CD14-positive monocyte (primary cell): ENCODE measurements at regions not wholly inside any gene's neighbourhood (a gene's known extent, or its start where the extent isn't known, plus 50 kb on each side); places are given as distances from the start of the nearest gene placed in this dataset.

Source experiments
- DNase-seq, 3 donors: peaks; one replicate each; pipeline ENCODE4 v3.0.0-alpha.2; 2011 to 2022
- H2AFZ ChIP-seq: 2 replicates; pipeline ENCODE4 v1.6.0; 2012; ENCODE audit warnings: mild to moderate bottlenecking, low read depth, low read length, inconsistent platforms; ENCODE audit not compliant: insufficient read depth, poor library complexity, severe bottlenecking
- H3K27ac ChIP-seq, 2 donors: 1 replicate in 1 of 2; 2 replicates in 1 of 2; pipeline ENCODE4 v1.5.1; 2012 to 2013; ENCODE audit warnings: low read length in 2 of 2, control low read depth in 1 of 2, inconsistent platforms in 1 of 2, low read depth in 1 of 2, mild to moderate bottlenecking in 1 of 2
- H3K27me3 ChIP-seq, 2 donors: one replicate each; pipeline versions ENCODE4 v1.6.0 to v1.6.1; 2011 to 2013; ENCODE audit warnings: low read length in 2 of 2; ENCODE audit not compliant: control insufficient read depth in 2 of 2, insufficient read depth in 2 of 2
- H3K36me3 ChIP-seq, 2 donors: replicated peaks in 1 of 2; 1 replicate in 1 of 2; 2 replicates in 1 of 2; pipeline versions ENCODE4 v1.5.1 to v1.6.1; 2012 to 2013; ENCODE audit warnings: low read length in 2 of 2, control low read depth in 1 of 2, inconsistent platforms in 1 of 2, mild to moderate bottlenecking in 1 of 2; ENCODE audit not compliant: insufficient read depth in 2 of 2, control insufficient read depth in 1 of 2
- H3K4me1 ChIP-seq, 2 donors: 1 replicate in 1 of 2; 2 replicates in 1 of 2; pipeline versions ENCODE4 v1.5.1 to v1.6.1; 2012 to 2013; ENCODE audit warnings: low read length in 2 of 2, control low read depth in 1 of 2, inconsistent platforms in 1 of 2, mild to moderate bottlenecking in 1 of 2, moderate library complexity in 1 of 2; ENCODE audit not compliant: insufficient read depth in 2 of 2, control insufficient read depth in 1 of 2
- H3K4me2 ChIP-seq: replicated peaks from 2 replicates; pipeline ENCODE3; 2012; ENCODE audit warnings: low read length, moderate library complexity, mild to moderate bottlenecking; ENCODE audit not compliant: poor library complexity, severe bottlenecking; ENCODE audit errors: extremely low read depth
- H3K4me3 ChIP-seq, 3 experiments: fragments of 200-600 bp in 1 of 3; sonication (generic) in 1 of 3; replicated peaks in 1 of 3; 1 replicate in 2 of 3; 2 replicates in 1 of 3; pipeline ENCODE4 v1.5.1; 2011 to 2013; ENCODE audit warnings: low read length in 3 of 3, mild to moderate bottlenecking in 3 of 3, control low read depth in 2 of 3, low read depth in 2 of 3, inconsistent platforms in 1 of 3, moderate library complexity in 1 of 3
- H3K79me2 ChIP-seq: 2 replicates; pipeline ENCODE4 v1.6.0; 2012; ENCODE audit warnings: mild to moderate bottlenecking, control low read depth, inconsistent platforms, low read length, moderate library complexity; ENCODE audit not compliant: insufficient read depth
- H3K9ac ChIP-seq: 2 replicates; pipeline ENCODE4 v1.6.0; 2017; ENCODE audit warnings: low read length, mild to moderate bottlenecking; ENCODE audit not compliant: insufficient read depth, poor library complexity, severe bottlenecking
- H3K9me3 ChIP-seq, 2 donors: replicated peaks in 1 of 2; 1 replicate in 1 of 2; 2 replicates in 1 of 2; pipeline versions ENCODE4 v1.5.1 to v1.6.1; 2012 to 2013; ENCODE audit warnings: low read length in 2 of 2, control low read depth in 1 of 2; ENCODE audit not compliant: control insufficient read depth in 1 of 2, insufficient read depth in 1 of 2
- H4K20me1 ChIP-seq: 2 replicates; pipeline ENCODE4 v1.6.0; 2012; ENCODE audit warnings: mild to moderate bottlenecking, low read length, control low read depth, moderate library complexity; ENCODE audit not compliant: insufficient read depth
- H3K27ac Mint-ChIP-seq, 7 donors: one replicate each; pipeline ENCODE4 v1.8.0; 2020; ENCODE audit warnings: mild to moderate bottlenecking in 7 of 7, mixed read lengths in 7 of 7, moderate library complexity in 6 of 7, inconsistent platforms in 2 of 7
- H3K27me3 Mint-ChIP-seq, 3 donors: one replicate each; pipeline ENCODE4 v1.8.0; 2021 to 2022; ENCODE audit warnings: low read depth in 3 of 3, mild to moderate bottlenecking in 3 of 3, mixed read lengths in 3 of 3, moderate library complexity in 3 of 3, inconsistent platforms in 1 of 3
- H3K36me3 Mint-ChIP-seq, 2 donors: one replicate each; pipeline ENCODE4 v1.8.0; 2020; ENCODE audit warnings: mixed read lengths in 2 of 2, inconsistent platforms in 1 of 2, mild to moderate bottlenecking in 1 of 2
- H3K4me1 Mint-ChIP-seq: one replicate; pipeline ENCODE4 v1.8.0; 2020; ENCODE audit warnings: mild to moderate bottlenecking, mixed read lengths
- H3K4me3 Mint-ChIP-seq, 2 donors: one replicate each; pipeline ENCODE4 v1.8.0; 2020; ENCODE audit warnings: mild to moderate bottlenecking in 2 of 2, mixed read lengths in 2 of 2, moderate library complexity in 1 of 2
- H3K9me3 Mint-ChIP-seq, 7 donors: one replicate each; pipeline ENCODE4 v1.8.0; 2020 to 2022; ENCODE audit warnings: mixed read lengths in 7 of 7, mild to moderate bottlenecking in 6 of 7, moderate library complexity in 6 of 7, inconsistent platforms in 2 of 7
- WGBS: methylation state at CpG from one replicate; pipeline ENCODE4 v1.1.5; 2013; ENCODE audit warnings: missing lambda C conversion rate; ENCODE audit not compliant: insufficient coverage; 5-methylcytosine and 5-hydroxymethylcytosine counted together
- intact Hi-C, 2 donors: fragments of 100-400 bp; cut with micrococcal nuclease; formaldehyde crosslinking; loops; one replicate each; pipeline versions ENCODE4 v1.15.0 to v1.15.1; 2023
- TF ChIP-seq, protein P1 (sequence below): fragments of 200-600 bp; IDR thresholded peaks from one replicate; pipeline ENCODE4 v1.8.0; 2022; ENCODE audit warnings: antibody characterized with exemption, mild to moderate bottlenecking

- Histone ChIP-seq H3K9ac (no peak overlapping the region), H3K27ac (no peak overlapping the region), H3K27me3 (no peaks in the 10 kb centered on the region), H3K4me3 (no peak overlapping the region), H3K79me2 (no peaks in the 10 kb centered on the region), H3K36me3 (no peaks in the 10 kb centered on the region), H3K4me2 (no peak overlapping the region), H4K20me1 (no peaks in the 10 kb centered on the region), H3K9me3 (no peaks in the 10 kb centered on the region), H3K4me1 (no peaks in the 10 kb centered on the region), H2AFZ (no peak overlapping the region)
- no peak for DNase-seq
- no peaks in the 10 kb centered on the region for H3K4me1 Mint-ChIP-seq
- H3K4me3 Mint-ChIP-seq, result no peak overlapping the region
- H3K9me3 Mint-ChIP-seq, result peaks cover 0 to 7% (median 0%) of the 10 kb centered on the region in 7 donors
- intact Hi-C loops, result no loop called here
- TF ChIP-seq, protein P1, sequence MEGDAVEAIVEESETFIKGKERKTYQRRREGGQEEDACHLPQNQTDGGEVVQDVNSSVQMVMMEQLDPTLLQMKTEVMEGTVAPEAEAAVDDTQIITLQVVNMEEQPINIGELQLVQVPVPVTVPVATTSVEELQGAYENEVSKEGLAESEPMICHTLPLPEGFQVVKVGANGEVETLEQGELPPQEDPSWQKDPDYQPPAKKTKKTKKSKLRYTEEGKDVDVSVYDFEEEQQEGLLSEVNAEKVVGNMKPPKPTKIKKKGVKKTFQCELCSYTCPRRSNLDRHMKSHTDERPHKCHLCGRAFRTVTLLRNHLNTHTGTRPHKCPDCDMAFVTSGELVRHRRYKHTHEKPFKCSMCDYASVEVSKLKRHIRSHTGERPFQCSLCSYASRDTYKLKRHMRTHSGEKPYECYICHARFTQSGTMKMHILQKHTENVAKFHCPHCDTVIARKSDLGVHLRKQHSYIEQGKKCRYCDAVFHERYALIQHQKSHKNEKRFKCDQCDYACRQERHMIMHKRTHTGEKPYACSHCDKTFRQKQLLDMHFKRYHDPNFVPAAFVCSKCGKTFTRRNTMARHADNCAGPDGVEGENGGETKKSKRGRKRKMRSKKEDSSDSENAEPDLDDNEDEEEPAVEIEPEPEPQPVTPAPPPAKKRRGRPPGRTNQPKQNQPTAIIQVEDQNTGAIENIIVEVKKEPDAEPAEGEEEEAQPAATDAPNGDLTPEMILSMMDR, result no peak
- H3K27me3 Mint-ChIP-seq, result peaks cover 0 to 2% (median 1%) of the 10 kb centered on the region in 3 donors
- 40% methylated on average over 1 of the region's 2 CpGs for WGBS
- no peaks in the 10 kb centered on the region for H3K36me3 Mint-ChIP-seq
- H3K27ac Mint-ChIP-seq, result no peak overlapping the region
Measured at GRCh38 chr4:171532968-171533367, 280.2 kb upstream of the GALNTL6 start.

DNA sequence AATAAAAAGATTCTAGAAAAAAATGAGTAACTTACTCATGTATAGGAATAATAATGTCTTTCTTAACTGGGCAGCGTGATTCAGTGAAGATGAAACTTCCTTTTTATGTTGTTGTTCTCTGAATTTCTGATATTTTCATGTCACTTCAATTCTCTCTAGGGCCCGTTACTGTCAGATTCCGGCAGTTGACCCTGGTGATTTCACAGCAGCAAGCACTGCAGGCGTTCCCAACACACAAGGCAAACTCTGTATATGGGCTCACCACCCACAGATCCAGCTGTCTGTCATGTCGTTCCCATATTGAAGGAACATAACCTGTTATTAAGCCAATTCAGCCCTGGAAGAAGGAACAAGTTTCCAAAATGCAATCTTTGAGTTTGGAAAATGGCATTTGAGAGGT lies 288.3 kb upstream of the GALNTL6 start:
- TF ChIP-seq, protein P1, result no peak
- Histone ChIP-seq H3K4me2 (no peak overlapping the region), H3K27me3 (no peaks in the 10 kb centered on the region), H3K4me1 (no peaks in the 10 kb centered on the region), H3K9me3 (no peaks in the 10 kb centered on the region), H4K20me1 (no peaks in the 10 kb centered on the region), H2AFZ (no peak overlapping the region), H3K79me2 (no peaks in the 10 kb centered on the region), H3K36me3 (no peaks in the 10 kb centered on the region), H3K27ac (no peak overlapping the region), H3K4me3 (no peak overlapping the region), H3K9ac (no peak overlapping the region)
- no peaks in the 10 kb centered on the region for H3K4me1 Mint-ChIP-seq
- no peaks in the 10 kb centered on the region for H3K27me3 Mint-ChIP-seq
- no peak overlapping the region for H3K27ac Mint-ChIP-seq
- H3K36me3 Mint-ChIP-seq, result no peaks in the 10 kb centered on the region
- H3K9me3 Mint-ChIP-seq, result no peaks in the 10 kb centered on the region
- WGBS, result 94% methylated on average over 3 of the region's 5 CpGs
- H3K4me3 Mint-ChIP-seq, result no peak overlapping the region
- intact Hi-C loops, result no loop called here
- DNase-seq, result no peak
